PC-3 (cell line): ENCODE measurements at regions not wholly inside any gene's neighbourhood (a gene's known extent, or its start where the extent isn't known, plus 50 kb on each side); places are given as distances from the start of the nearest gene placed in this dataset.

Source experiments
- CTCF ChIP-seq: fragments of 300-600 bp; sonication (generic); conservative IDR thresholded peaks from 2 replicates; pipeline ENCODE4 v1.5.1; 2017; ENCODE audit warnings: antibody characterized with exemption, low read depth, mild to moderate bottlenecking, low read length
- EZH2 ChIP-seq: fragments of 300-600 bp; sonication (generic); IDR thresholded peaks from one replicate; pipeline ENCODE4 v1.6.1; 2017; ENCODE audit warnings: antibody characterized with exemption, mild to moderate bottlenecking, low read length; ENCODE audit not compliant: unreplicated experiment

- TF ChIP-seq EZH2 (no peak), CTCF (no peak)
These were observed 193.8 kb downstream of the GADD45G start for GRCh38 chr9:89798547-89799120.
